Bronchial epithelial cell (primary cell): ENCODE measurements at regions not wholly inside any gene's neighbourhood (a gene's known extent, or its start where the extent isn't known, plus 50 kb on each side); places are given as distances from the start of the nearest gene placed in this dataset.

Experiments used
- DNase-seq: peaks from one replicate; pipeline ENCODE4 v3.0.0-alpha.2; 2010; ENCODE audit warnings: low read depth
- FAIRE-seq: peaks from 2 replicates; lab custom pipeline; 2011; peaks lifted over from hg19 to GRCh38; lab: Jason Lieb, UNC
- H3K27me3 ChIP-seq: 2 replicates; pipeline ENCODE4 v1.5.1; 2011; ENCODE audit warnings: low read length; ENCODE audit not compliant: control insufficient read depth, insufficient read depth
- H3K36me3 ChIP-seq: 2 replicates; pipeline ENCODE4 v1.5.1; 2011; ENCODE audit warnings: low read length; ENCODE audit not compliant: control insufficient read depth, insufficient read depth
- H3K4me3 ChIP-seq: 2 replicates; pipeline ENCODE4 v1.5.1; 2011; ENCODE audit warnings: mild to moderate bottlenecking, low read depth, low read length, control low read depth
- TF ChIP-seq, protein P1 (sequence below): IDR thresholded peaks from 2 replicates; pipeline ENCODE4 v1.5.1; 2011; ENCODE audit warnings: mild to moderate bottlenecking, moderate library complexity, low read length, control low read depth, inconsistent platforms; ENCODE audit not compliant: insufficient read depth, severe bottlenecking

DNA sequence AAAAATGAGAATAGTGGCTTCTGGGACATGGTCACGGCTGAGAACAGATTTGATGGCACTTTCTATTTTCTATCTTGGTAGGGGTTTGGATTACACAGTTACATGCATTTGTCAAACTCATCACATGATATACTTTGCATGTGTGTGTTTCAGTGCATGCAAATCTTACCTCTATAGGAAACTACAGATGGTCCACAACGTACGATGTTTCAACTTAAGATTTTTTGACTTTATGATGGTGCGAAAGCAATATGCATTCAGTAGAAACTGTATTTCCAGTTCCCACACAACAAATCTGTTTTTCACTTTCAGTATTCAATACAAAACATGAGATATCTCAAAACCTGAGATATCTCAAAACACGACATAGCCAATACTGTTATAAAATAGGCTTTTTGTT, 231.8 kb upstream of the SPTLC3 start:
- Histone ChIP-seq H3K4me3 (no peak overlapping the region), H3K27me3 (no peaks in the 10 kb centered on the region), H3K36me3 (no peaks in the 10 kb centered on the region)
- TF ChIP-seq, protein P1, sequence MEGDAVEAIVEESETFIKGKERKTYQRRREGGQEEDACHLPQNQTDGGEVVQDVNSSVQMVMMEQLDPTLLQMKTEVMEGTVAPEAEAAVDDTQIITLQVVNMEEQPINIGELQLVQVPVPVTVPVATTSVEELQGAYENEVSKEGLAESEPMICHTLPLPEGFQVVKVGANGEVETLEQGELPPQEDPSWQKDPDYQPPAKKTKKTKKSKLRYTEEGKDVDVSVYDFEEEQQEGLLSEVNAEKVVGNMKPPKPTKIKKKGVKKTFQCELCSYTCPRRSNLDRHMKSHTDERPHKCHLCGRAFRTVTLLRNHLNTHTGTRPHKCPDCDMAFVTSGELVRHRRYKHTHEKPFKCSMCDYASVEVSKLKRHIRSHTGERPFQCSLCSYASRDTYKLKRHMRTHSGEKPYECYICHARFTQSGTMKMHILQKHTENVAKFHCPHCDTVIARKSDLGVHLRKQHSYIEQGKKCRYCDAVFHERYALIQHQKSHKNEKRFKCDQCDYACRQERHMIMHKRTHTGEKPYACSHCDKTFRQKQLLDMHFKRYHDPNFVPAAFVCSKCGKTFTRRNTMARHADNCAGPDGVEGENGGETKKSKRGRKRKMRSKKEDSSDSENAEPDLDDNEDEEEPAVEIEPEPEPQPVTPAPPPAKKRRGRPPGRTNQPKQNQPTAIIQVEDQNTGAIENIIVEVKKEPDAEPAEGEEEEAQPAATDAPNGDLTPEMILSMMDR, result no peak
- DNase-seq (no peak), FAIRE-seq (no peak)

- FAIRE-seq (no peak), DNase-seq (no peak)
- Histone ChIP-seq H3K27me3 (no peaks in the 10 kb centered on the region), H3K36me3 (no peaks in the 10 kb centered on the region), H3K4me3 (no peak overlapping the region)
- TF ChIP-seq, protein P1, result no peak
Measured at GRCh38 chr20:12786276-12786675, 222.5 kb upstream of the SPTLC3 start.

- FAIRE-seq, result no peak
- TF ChIP-seq, protein P1, result no peak
- no peak for DNase-seq
- Histone ChIP-seq H3K4me3 (no peak overlapping the region), H3K27me3 (no peaks in the 10 kb centered on the region), H3K36me3 (no peaks in the 10 kb centered on the region)
Measured at GRCh38 chr20:12788632-12789299, 220.0 kb upstream of the SPTLC3 start.

DNA sequence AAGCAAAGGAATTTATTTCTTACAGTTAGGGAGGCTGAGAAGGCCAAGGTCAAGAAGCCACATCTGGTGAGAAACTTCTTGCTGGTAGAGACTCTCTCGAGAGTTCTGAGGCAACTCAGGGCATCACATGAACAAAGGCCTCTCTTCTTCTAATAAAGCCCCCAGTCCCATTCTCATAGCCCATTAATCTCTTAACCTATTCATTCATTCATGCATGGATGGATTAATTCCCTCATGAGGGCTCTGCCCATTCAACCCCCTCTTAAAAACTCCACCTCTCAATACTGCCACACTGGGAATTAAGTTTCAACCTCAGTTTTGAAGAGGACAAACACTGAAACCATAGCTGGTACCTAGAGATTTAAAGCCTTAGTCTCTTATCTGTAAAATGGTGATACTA, 217.9 kb upstream of the SPTLC3 start:
- TF ChIP-seq, protein P1, result no peak
- H3K27me3 ChIP-seq, result no peaks in the 10 kb centered on the region
- no peak for FAIRE-seq

GRCh38 chr20:12798286-12798685, 210.5 kb upstream of the SPTLC3 start:
- no peaks in the 10 kb centered on the region for H3K27me3 ChIP-seq
- no peaks in the 10 kb centered on the region for H3K36me3 ChIP-seq
- TF ChIP-seq, protein P1, result no peak
- no peak for DNase-seq
- no peak overlapping the region for H3K4me3 ChIP-seq
- FAIRE-seq, result no peak

More for the DNA sequence above, 217.9 kb upstream of the SPTLC3 start:
- no peak overlapping the region for H3K4me3 ChIP-seq
- no peaks in the 10 kb centered on the region for H3K36me3 ChIP-seq
- no peak for DNase-seq

GRCh38 chr20:12808006-12808567, 200.7 kb upstream of the SPTLC3 start:
- Histone ChIP-seq H3K36me3 (no peaks in the 10 kb centered on the region), H3K27me3 (no peaks in the 10 kb centered on the region), H3K4me3 (no peak overlapping the region)
- TF ChIP-seq, protein P1, result no peak
- no peak for DNase-seq
- peak; percentile 97 for FAIRE-seq
